ENCODE measurements at regions not wholly inside any gene's neighbourhood (a gene's known extent, or its start where the extent isn't known, plus 50 kb on each side); places are given as distances from the start of the nearest gene placed in this dataset.

DNA sequence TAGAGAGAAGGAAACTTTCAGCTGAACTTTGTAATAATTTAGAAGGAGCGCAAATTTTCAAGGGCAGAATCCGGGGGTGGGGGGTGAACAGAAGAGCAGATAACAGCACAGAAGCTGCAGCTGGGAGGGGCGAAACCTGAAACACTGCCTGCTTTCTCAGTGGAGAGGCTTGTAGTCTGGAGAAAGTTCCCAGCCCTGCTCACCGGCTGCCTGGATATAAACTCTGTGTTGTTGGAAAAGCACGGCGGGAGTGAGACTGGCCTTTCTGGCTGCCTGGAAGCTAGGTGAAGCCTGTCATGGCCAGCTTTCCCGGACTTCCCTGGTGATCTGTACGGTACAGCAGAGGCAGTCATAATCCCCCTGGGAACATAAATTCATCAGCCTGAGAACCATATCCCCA, 1352.1 kb upstream of the DIAPH2 start:
- CTCF ChIA-PET = no interaction called here

DNA sequence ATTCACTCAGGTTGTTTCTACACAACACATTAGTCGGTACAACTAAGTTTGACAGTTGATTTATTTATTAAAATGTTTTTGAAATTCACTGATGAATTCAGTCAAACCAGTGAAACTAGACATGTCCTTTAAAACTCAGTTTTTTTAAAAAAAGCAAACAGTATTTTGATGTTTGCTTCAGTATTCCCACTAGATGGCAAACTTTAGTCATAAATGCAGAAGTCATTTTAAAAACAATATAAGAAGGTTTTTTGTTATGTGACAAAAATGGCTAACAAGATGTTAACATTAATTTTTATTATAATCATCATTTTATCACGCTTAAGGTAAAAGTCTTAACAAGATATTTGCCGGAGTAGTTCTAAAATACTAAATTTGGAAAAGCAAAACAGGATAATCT, 1337.8 kb upstream of the DIAPH2 start:
- Mint-ChIP-seq H3K27ac (no peak overlapping the region), H3K27me3 (no peaks in the 10 kb centered on the region)

More for the DNA sequence above, 1352.1 kb upstream of the DIAPH2 start:
- Mint-ChIP-seq H3K4me3 (no peak overlapping the region), H3K9me3 (no peaks in the 10 kb centered on the region), H3K36me3 (no peaks in the 10 kb centered on the region), H3K4me1 (no peaks in the 10 kb centered on the region), H3K27ac (no peak overlapping the region), H3K27me3 (no peaks in the 10 kb centered on the region)
- no peak overlapping the region for H3K27ac ChIP-seq (ENCODE audit: low read length)
- H3K36me3 ChIP-seq (ENCODE audit: control insufficient read depth in 2 of 2, extremely low read depth in 1 of 2, insufficient read depth in 1 of 2, low read length in 1 of 2) = no peaks in the 10 kb centered on the region
- ATAC-seq (replicated peaks in 1 of 4) = no peak
- H3K4me1 ChIP-seq (ENCODE audit: control insufficient read depth in 1 of 2, extremely low read depth in 1 of 2, insufficient read depth in 2 of 2, low read length in 2 of 2) = no peaks in the 10 kb centered on the region
- POLR2A ChIA-PET = no interaction called here
- no peaks in the 10 kb centered on the region for H3K27me3 ChIP-seq (replicated peaks in 1 of 2; ENCODE audit: control insufficient read depth in 2 of 2, extremely low read depth in 1 of 2, insufficient read depth in 2 of 2, low read length in 1 of 2)
- no peaks in the 10 kb centered on the region for H3K9me3 ChIP-seq
- DNase-seq = no peak
- H3K4me3 ChIP-seq (ENCODE audit: control insufficient read depth in 1 of 2, extremely low read depth in 1 of 2, low read length in 1 of 2) = no peak overlapping the region
- 59% methylated on average over 4 of the region's 8 CpGs for WGBS (ENCODE audit: insufficient coverage)

DNA sequence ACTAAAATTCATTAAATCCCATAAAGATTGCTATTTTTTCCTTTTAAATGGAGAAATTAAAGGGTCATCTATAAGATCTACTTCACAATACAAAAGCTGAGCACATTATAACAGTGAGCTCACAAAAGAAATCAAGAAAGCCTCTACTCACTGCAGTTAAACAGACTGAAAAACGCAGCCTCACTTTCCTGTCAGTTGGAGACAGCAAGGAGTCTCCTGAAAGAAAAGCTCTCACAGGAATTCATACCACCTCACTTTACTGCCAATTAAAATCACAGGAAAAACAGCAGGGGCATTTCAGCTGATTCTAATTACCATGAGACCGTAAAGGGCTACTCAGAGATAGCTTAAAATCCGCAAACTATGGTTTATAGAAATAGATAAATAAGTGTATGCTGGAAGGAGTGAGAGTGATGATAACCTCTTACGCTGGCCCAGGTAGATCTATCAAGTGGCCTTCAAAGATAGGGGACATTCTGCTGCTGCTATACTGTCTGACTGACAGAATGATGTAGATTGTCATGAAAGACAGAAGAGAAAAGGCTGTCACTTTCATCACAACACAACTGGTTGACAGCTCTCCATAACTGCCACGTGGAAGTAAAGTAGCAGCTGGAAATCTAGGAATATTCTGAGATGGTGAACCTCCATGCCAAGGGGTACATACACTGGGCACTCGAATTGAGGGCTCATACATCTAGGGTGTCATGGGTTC, 1333.7 kb upstream of the DIAPH2 start:
- 80% methylated on average over 1 of the region's 6 CpGs for WGBS (ENCODE audit: insufficient coverage)
- no peak for DNase-seq
- Histone ChIP-seq H3K36me3 (ENCODE audit: control insufficient read depth in 2 of 2, extremely low read depth in 1 of 2, insufficient read depth in 1 of 2, low read length in 1 of 2) (no peaks in the 10 kb centered on the region), H3K27me3 (replicated peaks in 1 of 2; ENCODE audit: control insufficient read depth in 2 of 2, extremely low read depth in 1 of 2, insufficient read depth in 2 of 2, low read length in 1 of 2) (no peaks in the 10 kb centered on the region), H3K4me1 (ENCODE audit: control insufficient read depth in 1 of 2, extremely low read depth in 1 of 2, insufficient read depth in 2 of 2, low read length in 2 of 2) (no peaks in the 10 kb centered on the region), H3K9me3 (no peaks in the 10 kb centered on the region), H3K27ac (ENCODE audit: low read length) (no peak overlapping the region), H3K4me3 (ENCODE audit: control insufficient read depth in 1 of 2, extremely low read depth in 1 of 2, low read length in 1 of 2) (no peak overlapping the region)
- Mint-ChIP-seq H3K27ac (no peak overlapping the region), H3K4me3 (no peak overlapping the region), H3K36me3 (no peaks in the 10 kb centered on the region), H3K27me3 (no peaks in the 10 kb centered on the region), H3K4me1 (no peaks in the 10 kb centered on the region), H3K9me3 (no peaks in the 10 kb centered on the region)
- ATAC-seq (replicated peaks in 1 of 4) = no peak
- ChIA-PET POLR2A (interaction anchor here in 1 of 2 donors (0.5 to 0.7 kb wide), 2 partner anchors 119 to 580 kb away, joined by 3 to 4 read pairs; no protein-coding TSS in a partner anchor), CTCF (no interaction called here)

More for the DNA sequence above, 1337.8 kb upstream of the DIAPH2 start:
- H3K27me3 ChIP-seq (replicated peaks in 1 of 2; ENCODE audit: control insufficient read depth in 2 of 2, extremely low read depth in 1 of 2, insufficient read depth in 2 of 2, low read length in 1 of 2) = no peaks in the 10 kb centered on the region
- no peaks in the 10 kb centered on the region for H3K4me1 Mint-ChIP-seq
- no peak overlapping the region for H3K4me3 Mint-ChIP-seq
- no peak overlapping the region for H3K27ac ChIP-seq (ENCODE audit: low read length)
- H3K4me1 ChIP-seq (ENCODE audit: control insufficient read depth in 1 of 2, extremely low read depth in 1 of 2, insufficient read depth in 2 of 2, low read length in 2 of 2) = no peaks in the 10 kb centered on the region
- no peaks in the 10 kb centered on the region for H3K36me3 ChIP-seq (ENCODE audit: control insufficient read depth in 2 of 2, extremely low read depth in 1 of 2, insufficient read depth in 1 of 2, low read length in 1 of 2)
- ATAC-seq (replicated peaks in 1 of 4) (no peak), DNase-seq (no peak)
- ChIA-PET CTCF (no interaction called here), POLR2A (no interaction called here)
- H3K9me3 ChIP-seq = no peaks in the 10 kb centered on the region
- no peaks in the 10 kb centered on the region for H3K36me3 Mint-ChIP-seq
- no peak overlapping the region for H3K4me3 ChIP-seq (ENCODE audit: control insufficient read depth in 1 of 2, extremely low read depth in 1 of 2, low read length in 1 of 2)
- WGBS (ENCODE audit: insufficient coverage) = no CpG with 5 or more reads among the region's 3 CpGs
- H3K9me3 Mint-ChIP-seq = no peaks in the 10 kb centered on the region

DNA sequence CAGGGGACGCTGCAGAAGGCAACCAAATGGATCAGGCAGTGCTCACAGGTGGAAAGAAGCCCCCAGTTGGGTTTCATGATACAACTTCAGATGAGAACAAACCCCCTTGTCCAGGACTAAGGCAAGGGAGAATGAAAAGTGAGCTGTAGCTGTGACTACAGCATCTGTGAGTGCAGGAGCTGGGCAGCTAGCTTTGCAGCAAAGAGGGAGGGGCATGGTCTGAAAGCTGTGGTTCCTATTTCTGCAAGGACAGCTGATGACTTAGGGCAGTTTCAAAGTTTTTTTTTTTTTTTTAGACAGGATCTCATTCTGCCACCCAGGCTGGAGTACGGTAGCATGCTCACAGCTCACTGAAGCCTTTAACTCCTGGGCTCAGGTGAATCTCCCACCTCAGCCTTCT, 1317.4 kb upstream of the DIAPH2 start:
- no peaks in the 10 kb centered on the region for H3K9me3 ChIP-seq
- H3K4me3 ChIP-seq (ENCODE audit: control insufficient read depth in 1 of 2, extremely low read depth in 1 of 2, low read length in 1 of 2) = no peak overlapping the region
- no peak overlapping the region for H3K4me3 Mint-ChIP-seq
- peaks cover 0 to 3% of the 10 kb centered on the region in 2 donors for H3K27me3 Mint-ChIP-seq
- ATAC-seq (replicated peaks in 1 of 4) = no peak
- no peak overlapping the region for H3K27ac ChIP-seq (ENCODE audit: low read length)
- H3K36me3 ChIP-seq (ENCODE audit: control insufficient read depth in 2 of 2, extremely low read depth in 1 of 2, insufficient read depth in 1 of 2, low read length in 1 of 2) = no peaks in the 10 kb centered on the region
- ChIA-PET POLR2A (no interaction called here), CTCF (no interaction called here)
- H3K4me1 ChIP-seq (ENCODE audit: control insufficient read depth in 1 of 2, extremely low read depth in 1 of 2, insufficient read depth in 2 of 2, low read length in 2 of 2) = no peaks in the 10 kb centered on the region
- peaks cover 0 to 8% (median 2%) of the 10 kb centered on the region in 3 donors for H3K9me3 Mint-ChIP-seq
- no peak for DNase-seq
- no peaks in the 10 kb centered on the region for H3K4me1 Mint-ChIP-seq
- no CpG with 5 or more reads among the region's 2 CpGs for WGBS (ENCODE audit: insufficient coverage)
- H3K36me3 Mint-ChIP-seq = no peaks in the 10 kb centered on the region
- H3K27ac Mint-ChIP-seq = no peak overlapping the region
- H3K27me3 ChIP-seq (replicated peaks in 1 of 2; ENCODE audit: control insufficient read depth in 2 of 2, extremely low read depth in 1 of 2, insufficient read depth in 2 of 2, low read length in 1 of 2) = no peaks in the 10 kb centered on the region

DNA sequence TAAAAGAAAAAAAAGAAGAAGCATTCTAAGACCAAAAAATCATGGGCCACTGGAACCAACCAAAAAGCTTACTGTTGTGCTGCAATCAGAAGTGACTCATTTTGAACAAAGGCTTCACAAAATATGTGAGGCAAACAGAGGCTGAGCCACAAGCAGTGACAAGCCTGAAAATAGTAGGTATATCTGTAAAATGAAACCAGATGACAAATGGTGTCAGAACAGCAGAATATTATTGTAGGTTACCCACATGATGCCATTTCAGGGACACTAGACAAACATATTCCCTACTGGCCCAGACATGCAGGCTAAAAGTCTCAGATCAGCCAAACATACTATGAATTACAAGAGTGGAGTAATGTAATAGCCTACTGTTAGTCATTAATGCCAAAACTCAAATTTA, 1301.8 kb upstream of the DIAPH2 start:
- Mint-ChIP-seq H3K27me3 (no peaks in the 10 kb centered on the region), H3K36me3 (no peaks in the 10 kb centered on the region), H3K4me1 (no peaks in the 10 kb centered on the region), H3K27ac (no peak overlapping the region), H3K9me3 (peaks cover 2 to 3% (median 3%) of the 10 kb centered on the region in 3 donors), H3K4me3 (no peak overlapping the region)
- Histone ChIP-seq H3K4me1 (ENCODE audit: control insufficient read depth in 1 of 2, extremely low read depth in 1 of 2, insufficient read depth in 2 of 2, low read length in 2 of 2) (no peaks in the 10 kb centered on the region), H3K27me3 (replicated peaks in 1 of 2; ENCODE audit: control insufficient read depth in 2 of 2, extremely low read depth in 1 of 2, insufficient read depth in 2 of 2, low read length in 1 of 2) (no peaks in the 10 kb centered on the region), H3K36me3 (ENCODE audit: control insufficient read depth in 2 of 2, extremely low read depth in 1 of 2, insufficient read depth in 1 of 2, low read length in 1 of 2) (no peaks in the 10 kb centered on the region), H3K27ac (ENCODE audit: low read length) (no peak overlapping the region), H3K9me3 (no peaks in the 10 kb centered on the region), H3K4me3 (ENCODE audit: control insufficient read depth in 1 of 2, extremely low read depth in 1 of 2, low read length in 1 of 2) (no peak overlapping the region)
- POLR2A ChIA-PET = no interaction called here
- no peak for ATAC-seq (replicated peaks in 1 of 4)
- DNase-seq = no peak
- CTCF ChIA-PET = no interaction called here

DNA sequence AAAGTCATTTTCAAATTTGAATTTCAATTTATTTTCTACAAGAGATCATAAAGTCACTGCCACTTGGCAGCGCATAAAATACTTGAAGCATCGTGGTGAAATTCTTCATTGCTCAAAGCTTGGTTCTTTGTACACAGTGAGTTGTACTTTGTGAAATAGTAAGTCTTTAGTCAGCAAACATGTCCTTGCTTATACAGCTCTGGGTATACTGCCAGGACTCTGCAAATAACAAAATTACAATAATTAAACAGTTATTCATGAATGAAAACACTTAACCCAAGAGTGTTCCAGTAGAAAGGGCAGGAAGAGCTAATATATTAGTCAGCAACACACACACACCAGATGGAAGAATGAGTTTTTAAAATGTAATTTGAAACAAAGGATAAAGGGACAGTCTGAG, 1300.9 kb upstream of the DIAPH2 start:
- CTCF ChIA-PET = no interaction called here
- no peaks in the 10 kb centered on the region for H3K36me3 Mint-ChIP-seq
- H3K36me3 ChIP-seq (ENCODE audit: control insufficient read depth in 2 of 2, extremely low read depth in 1 of 2, insufficient read depth in 1 of 2, low read length in 1 of 2) = no peaks in the 10 kb centered on the region
- no peak overlapping the region for H3K4me3 Mint-ChIP-seq
- WGBS (ENCODE audit: insufficient coverage) = no CpG with 5 or more reads among the region's 2 CpGs
- H3K27ac Mint-ChIP-seq = no peak overlapping the region
- ATAC-seq (replicated peaks in 1 of 4) = no peak
- H3K27ac ChIP-seq (ENCODE audit: low read length) = no peak overlapping the region
- H3K4me1 Mint-ChIP-seq = no peaks in the 10 kb centered on the region
- H3K4me1 ChIP-seq (ENCODE audit: control insufficient read depth in 1 of 2, extremely low read depth in 1 of 2, insufficient read depth in 2 of 2, low read length in 2 of 2) = no peaks in the 10 kb centered on the region
- H3K9me3 ChIP-seq = no peaks in the 10 kb centered on the region
- DNase-seq = no peak
- no peaks in the 10 kb centered on the region for H3K27me3 ChIP-seq (replicated peaks in 1 of 2; ENCODE audit: control insufficient read depth in 2 of 2, extremely low read depth in 1 of 2, insufficient read depth in 2 of 2, low read length in 1 of 2)
- peaks cover 2 to 3% (median 3%) of the 10 kb centered on the region in 3 donors for H3K9me3 Mint-ChIP-seq
- POLR2A ChIA-PET = no interaction called here
- no peaks in the 10 kb centered on the region for H3K27me3 Mint-ChIP-seq
- H3K4me3 ChIP-seq (ENCODE audit: control insufficient read depth in 1 of 2, extremely low read depth in 1 of 2, low read length in 1 of 2) = no peak overlapping the region

DNA sequence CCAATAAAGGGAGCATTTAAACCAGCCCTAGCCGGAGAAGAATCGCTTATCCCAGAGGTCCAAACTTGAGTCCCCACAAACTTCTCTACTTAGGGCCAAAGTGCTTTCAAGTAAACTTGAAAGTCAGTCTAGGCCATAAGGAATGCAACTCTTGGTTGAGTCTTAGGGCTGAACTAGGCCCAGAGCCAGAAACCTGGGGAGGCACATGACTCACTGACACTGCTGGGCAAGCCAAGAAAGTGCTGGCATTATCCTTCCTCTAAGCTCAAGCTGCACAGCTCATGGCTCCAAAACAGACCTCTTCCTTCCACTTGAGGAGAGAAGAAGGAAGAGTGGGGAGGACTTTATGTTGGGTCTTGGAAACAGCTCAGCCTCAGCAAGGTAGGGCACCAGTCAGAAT, 1257.3 kb upstream of the DIAPH2 start:
- Histone ChIP-seq H3K4me3 (ENCODE audit: control insufficient read depth in 1 of 2, extremely low read depth in 1 of 2, low read length in 1 of 2) (no peak overlapping the region), H3K27ac (ENCODE audit: low read length) (no peak overlapping the region), H3K4me1 (ENCODE audit: control insufficient read depth in 1 of 2, extremely low read depth in 1 of 2, insufficient read depth in 2 of 2, low read length in 2 of 2) (no peaks in the 10 kb centered on the region), H3K27me3 (replicated peaks in 1 of 2; ENCODE audit: control insufficient read depth in 2 of 2, extremely low read depth in 1 of 2, insufficient read depth in 2 of 2, low read length in 1 of 2) (no peaks in the 10 kb centered on the region), H3K9me3 (no peaks in the 10 kb centered on the region), H3K36me3 (ENCODE audit: control insufficient read depth in 2 of 2, extremely low read depth in 1 of 2, insufficient read depth in 1 of 2, low read length in 1 of 2) (no peaks in the 10 kb centered on the region)
- ATAC-seq (replicated peaks in 1 of 4) (no peak), DNase-seq (no peak)
- POLR2A ChIA-PET = no interaction called here
- no peaks in the 10 kb centered on the region for H3K4me1 Mint-ChIP-seq
- CTCF ChIA-PET = no interaction called here
- peaks cover 4 to 9% (median 4%) of the 10 kb centered on the region in 3 donors for H3K9me3 Mint-ChIP-seq
- no CpG with 5 or more reads among the region's 2 CpGs for WGBS (ENCODE audit: insufficient coverage)
- no peaks in the 10 kb centered on the region for H3K36me3 Mint-ChIP-seq
- no peaks in the 10 kb centered on the region for H3K27me3 Mint-ChIP-seq
- H3K4me3 Mint-ChIP-seq = no peak overlapping the region
- no peak overlapping the region for H3K27ac Mint-ChIP-seq
